Activated CD8-positive, alpha-beta memory T cell treated with anti-CD3 and anti-CD28 coated beads for 48 hours (primary cell): ENCODE measurements at regions not wholly inside any gene's neighbourhood (a gene's known extent, or its start where the extent isn't known, plus 50 kb on each side); places are given as distances from the start of the nearest gene placed in this dataset.
"Not testable (repeated sequence)": the region's sequence is repeated elsewhere in the genome, so short reads cannot be mapped to it uniquely, and the experiment has no call there.

Experiments used
- DNase-seq, 3 experiments: peaks; one replicate each; pipeline ENCODE4 v3.0.0-alpha.2; 2020; ENCODE audit warnings: low read depth in 2 of 3, low spot score in 2 of 3

- no peak for DNase-seq
These were observed 133.5 kb upstream of the KRAS start for GRCh38 chr12:25384038-25384892.

GRCh38 chr12:25382311-25383106 lies 131.8 kb upstream of the KRAS start:
- no peak for DNase-seq

- no peak for DNase-seq
These were observed 126.9 kb upstream of the KRAS start for GRCh38 chr12:25377469-25378177.

GRCh38 chr12:25376985-25377384 lies 126.3 kb upstream of the KRAS start:
- no peak for DNase-seq

- DNase-seq: no peak
These were observed 125.7 kb upstream of the KRAS start for GRCh38 chr12:25376407-25376806.

- DNase-seq: no peak
These were observed 122.5 kb upstream of the KRAS start for GRCh38 chr12:25372969-25373817.

GRCh38 chr12:25372002-25372401 lies 121.3 kb upstream of the KRAS start:
- no peak for DNase-seq

GRCh38 chr12:25368557-25368956 lies 117.8 kb upstream of the KRAS start:
- no peak for DNase-seq

GRCh38 chr12:25366122-25366521 lies 115.4 kb upstream of the KRAS start:
- no peak for DNase-seq

GRCh38 chr12:25365340-25365730 lies 114.6 kb upstream of the KRAS start:
- DNase-seq: no peak

GRCh38 chr12:25364529-25365339 lies 114.0 kb upstream of the KRAS start:
- DNase-seq: peak in 1 of 3 experiments; percentile 19

GRCh38 chr12:25362646-25363045 lies 111.9 kb upstream of the KRAS start:
- no peak for DNase-seq

GRCh38 chr12:25361511-25361910 lies 110.8 kb upstream of the KRAS start:
- no peak for DNase-seq

- no peak for DNase-seq
These were observed 106.9 kb upstream of the KRAS start for GRCh38 chr12:25357595-25357994.

- not testable (repeated sequence) for DNase-seq
These were observed 102.2 kb upstream of the KRAS start for GRCh38 chr12:25352942-25353341.

GRCh38 chr12:25352083-25352918 lies 101.6 kb upstream of the KRAS start:
- DNase-seq: no peak

GRCh38 chr12:25348593-25348895 lies 97.8 kb upstream of the KRAS start:
- no peak for DNase-seq

- no peak for DNase-seq
These were observed 97.2 kb upstream of the KRAS start for GRCh38 chr12:25347716-25348592.
